Sciatic nerve (tissue), 2 donors: ENCODE measurements at regions not wholly inside any gene's neighbourhood (a gene's known extent, or its start where the extent isn't known, plus 50 kb on each side); places are given as distances from the start of the nearest gene placed in this dataset.

Source experiments
- ATAC-seq: fragments of 200-7000 bp; cut with Tn5 transposase; one replicate; pipeline ENCODE4 v1.9.1; 2020; ENCODE audit warnings: mild to moderate bottlenecking, moderate library complexity
- DNase-seq: peaks from one replicate; pipeline ENCODE4 v3.0.0-alpha.2; 2020; ENCODE audit warnings: low spot score
- intact Hi-C: fragments of 100-400 bp; cut with DNase I; formaldehyde crosslinking; loops from one replicate; pipeline ENCODE4 v1.14.2; 2022
- donor health status: DM: no; HTN: no; CAD: no.
- donor health status: DM: no; HTN: no; CAD: no.

GRCh38 chr9:79164406-79164805 lies 407.4 kb upstream of the TLE4 start:
- DNase-seq: no peak
- intact Hi-C loops: no loop called here
- ATAC-seq: no peak

- intact Hi-C loops: no loop called here
- ATAC-seq: no peak
- no peak for DNase-seq
These were observed 406.6 kb upstream of the TLE4 start for GRCh38 chr9:79165020-79165780.

- ATAC-seq (no peak), DNase-seq (no peak)
- intact Hi-C loops: no loop called here
These were observed 405.8 kb upstream of the TLE4 start for GRCh38 chr9:79166005-79166404.

DNA sequence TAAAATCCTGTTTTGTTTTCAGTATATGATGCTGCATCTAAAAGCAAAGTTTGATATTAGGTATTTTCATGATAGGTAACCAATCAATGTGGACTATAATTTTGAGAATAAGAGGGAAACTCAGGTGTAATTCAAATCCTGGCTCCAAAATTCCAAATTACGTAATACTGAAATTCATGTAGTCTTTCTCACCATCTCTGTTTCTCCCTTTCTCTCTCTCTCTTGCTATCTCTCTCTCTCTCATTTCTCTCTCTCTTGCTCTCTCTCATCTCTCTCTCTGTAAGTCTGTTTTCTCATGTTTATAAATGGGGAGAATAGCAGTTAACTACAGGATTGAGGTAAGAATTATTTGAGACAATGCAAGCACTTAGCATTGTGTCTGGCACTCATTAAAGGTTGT lies 401.1 kb upstream of the TLE4 start:
- ATAC-seq (no peak), DNase-seq (no peak)
- intact Hi-C loops: no loop called here

DNA sequence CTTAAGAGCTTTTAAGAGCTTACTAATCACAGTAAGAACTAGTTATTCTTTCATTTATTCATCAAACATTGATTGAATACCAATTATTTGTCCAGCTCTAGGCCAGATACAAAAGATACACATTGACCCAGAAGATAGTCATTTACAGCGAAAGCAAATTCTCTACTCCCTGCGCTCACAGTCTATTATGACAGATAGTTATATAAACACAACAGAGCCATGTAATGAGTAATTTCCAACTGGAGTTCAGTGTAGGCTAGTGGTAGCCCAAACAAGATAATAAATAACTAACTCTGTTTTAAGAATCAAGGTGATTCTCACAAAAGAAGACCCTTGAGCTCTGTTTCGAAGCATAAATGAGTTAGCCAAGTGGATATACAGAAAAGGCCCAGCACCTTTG lies 397.8 kb upstream of the TLE4 start:
- no peak for DNase-seq
- ATAC-seq: no peak
- intact Hi-C loops: no loop called here

GRCh38 chr9:79176014-79176697 lies 395.6 kb upstream of the TLE4 start:
- DNase-seq (no peak), ATAC-seq (no peak)
- intact Hi-C loops: no loop called here

- intact Hi-C loops: no loop called here
- ATAC-seq: no peak
- no peak for DNase-seq
These were observed 386.9 kb upstream of the TLE4 start for GRCh38 chr9:79184831-79185230.

DNA sequence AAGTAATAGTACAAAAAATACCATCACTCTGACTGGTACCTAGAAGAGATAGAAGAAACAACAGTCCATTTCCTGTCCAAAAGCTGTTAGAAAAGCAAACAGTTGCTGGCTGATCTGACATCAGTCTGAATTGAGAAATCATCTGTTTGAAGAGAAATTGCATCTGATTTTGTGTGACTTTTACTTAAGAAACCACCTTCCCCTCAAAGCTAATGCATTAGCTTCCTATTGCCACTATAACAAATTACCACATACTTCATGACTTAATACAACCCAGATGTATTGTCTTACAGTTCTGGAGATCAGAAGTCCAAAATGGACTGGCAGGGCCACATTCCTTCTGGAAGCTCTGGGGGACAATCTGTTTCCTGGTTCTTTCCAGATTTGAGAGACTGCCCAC lies 385.9 kb upstream of the TLE4 start:
- no peak for ATAC-seq

GRCh38 chr9:79189511-79189924 lies 382.2 kb upstream of the TLE4 start:
- intact Hi-C loops: no loop called here
- ATAC-seq: no peak
- no peak for DNase-seq

More for the DNA sequence above, 385.9 kb upstream of the TLE4 start:
- intact Hi-C loops: no loop called here
- no peak for DNase-seq

DNA sequence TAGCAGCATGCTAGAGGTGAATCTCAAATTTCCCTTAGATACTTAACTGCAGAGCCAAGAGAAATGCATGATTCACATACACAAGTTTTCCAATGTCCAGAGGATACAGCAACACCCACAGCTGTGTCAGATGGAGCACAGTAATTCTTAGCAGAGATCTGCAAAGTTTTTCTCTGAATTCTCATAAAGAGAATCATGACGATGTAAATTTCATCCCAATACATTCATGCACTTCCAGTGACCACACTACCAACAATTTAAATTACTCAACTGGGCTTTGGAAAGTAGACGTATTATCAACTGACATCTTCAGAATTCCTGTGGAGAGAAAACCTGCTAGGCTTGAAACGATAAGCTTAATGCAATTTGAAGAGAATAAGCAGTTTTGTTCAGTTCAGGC lies 378.8 kb upstream of the TLE4 start:
- DNase-seq (no peak), ATAC-seq (no peak)
- intact Hi-C loops: no loop called here

DNA sequence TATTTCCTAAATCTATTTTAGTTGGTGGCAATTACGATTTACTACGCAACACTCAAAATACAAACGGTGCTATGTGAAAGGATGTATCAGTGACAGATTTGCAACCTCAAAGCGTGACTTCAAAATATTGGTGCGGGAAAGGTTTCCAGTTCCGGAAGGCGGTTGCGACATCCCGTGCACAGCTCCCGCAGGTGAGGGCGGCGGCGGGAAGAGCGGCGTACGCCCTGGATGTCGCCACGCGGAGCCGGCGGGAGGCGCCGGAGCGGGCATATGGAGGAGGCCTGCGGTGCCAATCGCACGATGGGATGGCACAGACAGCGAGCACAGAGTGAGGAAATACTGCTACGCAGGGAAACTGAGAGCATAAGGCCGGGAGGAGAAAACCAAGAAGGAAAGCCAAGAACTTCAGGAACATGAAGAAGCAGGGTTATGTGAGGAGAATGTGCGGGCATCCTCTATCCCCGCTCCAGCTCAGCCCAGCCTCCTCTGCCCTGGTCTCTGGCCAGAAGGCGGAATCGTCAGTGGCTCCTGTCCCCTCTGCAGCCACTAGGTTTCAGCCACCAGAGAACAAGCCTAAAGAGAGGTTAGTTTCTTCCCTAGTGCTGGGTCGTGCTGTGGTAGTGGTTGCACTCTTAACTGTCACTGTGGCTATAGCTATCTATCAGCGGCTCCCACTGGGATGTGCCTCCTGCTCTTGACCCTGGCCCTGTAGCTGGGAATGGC lies 378.1 kb upstream of the TLE4 start:
- no peak for ATAC-seq
- no peak for DNase-seq
- intact Hi-C loops: no loop called here

- DNase-seq: no peak
- intact Hi-C loops: no loop called here
- peak; percentile 96 for ATAC-seq
These were observed 375.9 kb upstream of the TLE4 start for GRCh38 chr9:79195879-79196278.

- intact Hi-C loops: no loop called here
- ATAC-seq (peak; percentile 81), DNase-seq (no peak)
These were observed 375.2 kb upstream of the TLE4 start for GRCh38 chr9:79196606-79197005.

- no peak for DNase-seq
- intact Hi-C loops: no loop called here
- no peak for ATAC-seq
These were observed 371.4 kb upstream of the TLE4 start for GRCh38 chr9:79200336-79200735.

GRCh38 chr9:79201636-79202035 lies 370.1 kb upstream of the TLE4 start:
- DNase-seq (no peak), ATAC-seq (no peak)
- intact Hi-C loops: no loop called here

DNA sequence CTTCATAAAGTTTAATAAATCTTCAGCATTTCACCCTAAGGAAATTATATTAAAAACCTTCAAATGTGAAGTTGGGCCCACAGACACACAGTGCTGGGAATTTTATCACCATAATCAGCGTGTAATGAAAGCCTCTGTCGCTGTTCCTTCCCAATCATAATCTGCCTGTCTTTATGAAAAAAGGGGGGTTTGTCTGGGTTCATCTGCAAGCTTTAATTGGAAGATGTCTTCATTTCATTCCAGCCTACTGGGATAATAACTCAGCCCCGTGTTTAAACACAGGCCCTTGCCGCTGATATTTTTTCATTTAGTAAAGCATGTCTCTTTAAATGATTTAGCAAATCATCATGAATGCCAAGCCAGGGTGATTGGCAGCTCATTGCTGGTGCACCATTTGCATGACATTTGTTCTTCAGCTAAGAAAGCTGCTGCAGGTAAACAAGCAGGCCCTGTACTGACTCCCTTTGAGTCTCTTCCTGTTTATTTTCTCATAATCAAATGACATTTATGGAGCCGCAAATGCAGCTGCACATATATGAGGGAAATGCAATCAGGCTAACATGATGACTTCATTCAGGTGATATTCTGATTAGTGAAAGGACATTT lies 362.9 kb upstream of the TLE4 start:
- intact Hi-C loops: no loop called here
- no peak for ATAC-seq

DNA sequence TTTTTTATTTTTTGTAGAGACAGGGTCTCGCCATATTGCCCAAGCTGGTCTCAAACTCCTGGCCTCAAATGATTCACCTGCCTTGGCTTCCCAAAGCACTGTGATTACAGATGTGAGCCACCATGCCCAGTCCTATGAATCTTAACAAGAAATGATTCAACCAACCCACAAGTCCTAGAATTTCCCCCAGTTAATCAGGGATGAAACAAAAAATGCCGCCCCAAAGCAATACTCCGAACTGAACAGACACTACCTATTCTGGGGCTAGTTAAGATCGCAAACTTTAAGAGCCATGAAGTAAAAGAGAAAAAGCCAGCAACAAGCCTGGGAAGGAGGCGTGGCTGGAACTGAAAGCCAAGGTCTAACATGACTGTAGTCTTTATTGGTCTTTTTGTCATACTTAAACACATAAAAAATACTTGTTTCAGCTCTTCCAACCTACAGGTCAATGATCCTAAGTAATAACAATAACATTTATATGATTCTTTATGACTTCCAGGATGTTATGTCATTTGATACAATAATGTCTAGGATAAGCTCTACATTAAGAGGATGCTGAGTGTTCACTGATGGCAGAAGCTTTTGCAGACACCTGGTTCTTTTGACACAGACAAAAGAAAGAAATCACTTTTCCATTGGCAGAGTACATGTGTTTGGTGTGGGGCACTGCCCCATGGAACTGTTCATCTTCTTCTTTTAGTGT lies 361.1 kb upstream of the TLE4 start:
- intact Hi-C loops: no loop called here
- no peak for DNase-seq
- no peak for ATAC-seq

More for the DNA sequence above, 362.9 kb upstream of the TLE4 start:
- DNase-seq: no peak

GRCh38 chr9:79213417-79214125 lies 358.2 kb upstream of the TLE4 start:
- ATAC-seq (no peak), DNase-seq (no peak)
- intact Hi-C loops: no loop called here

DNA sequence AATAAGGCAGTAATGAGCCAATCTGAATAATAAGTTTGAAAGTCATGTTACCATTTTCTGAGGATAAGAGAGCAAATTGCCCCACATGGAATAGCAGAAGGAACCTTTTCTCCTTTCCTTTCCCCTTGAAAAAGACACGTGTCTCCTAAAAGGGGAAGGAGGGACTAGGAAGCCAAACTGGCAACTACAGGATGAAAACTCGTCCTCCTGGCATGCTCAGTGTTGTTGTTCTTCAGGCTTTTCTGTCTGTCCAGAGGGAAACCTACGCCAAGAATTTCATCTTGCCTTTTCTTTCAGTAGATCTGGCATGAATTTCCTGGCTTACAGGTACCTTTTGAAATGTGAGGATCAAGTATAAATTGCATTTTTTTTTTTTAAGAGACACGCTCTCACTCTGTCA lies 355.9 kb upstream of the TLE4 start:
- intact Hi-C loops: no loop called here
- DNase-seq: no peak
- no peak for ATAC-seq
